A549 (cell line): ENCODE measurements at regions not wholly inside any gene's neighbourhood (a gene's known extent, or its start where the extent isn't known, plus 50 kb on each side); places are given as distances from the start of the nearest gene placed in this dataset.

ENCODE experiments used
- CBX8 ChIP-seq: fragments of 200-600 bp; sonication (generic); IDR thresholded peaks from 2 replicates; pipeline ENCODE4 v1.6.1; 2016
- CEBPB ChIP-seq, 2 experiments: fragments of >200 bp in 1 of 2; sonication (Bioruptor Twin) in 1 of 2; formaldehyde crosslinking in 1 of 2; IDR thresholded peaks; 2 replicates each; pipeline ENCODE4 v1.6.1; 2012 to 2016
- GATA3 ChIP-seq: IDR thresholded peaks from 2 replicates; pipeline ENCODE4 v1.6.1; 2012; ENCODE audit warnings: borderline replicate concordance
- HDAC2 ChIP-seq: fragments of 200-600 bp; sonication (generic); IDR thresholded peaks from 2 replicates; pipeline ENCODE4 v1.6.1; 2016
- JUN ChIP-seq, 2 experiments: fragments of >200 bp; sonication (Bioruptor Twin); formaldehyde crosslinking; IDR thresholded peaks; 2 replicates in 1 of 2; 3 replicates in 1 of 2; pipeline ENCODE4 v1.6.1; 2016 to 2017
- NFE2L2 ChIP-seq: fragments of 150-350 bp; conservative IDR thresholded peaks from 2 replicates; pipeline ENCODE4 v1.6.1; 2014; ENCODE audit warnings: low read length
- POLR2A ChIP-seq: IDR thresholded peaks from 2 replicates; pipeline ENCODE4 v1.6.1; 2012; ENCODE audit warnings: mild to moderate bottlenecking, low read length
- POLR2AphosphoS2 ChIP-seq: conservative IDR thresholded peaks from 2 replicates; pipeline ENCODE4 v1.6.1; 2012; ENCODE audit warnings: low read length, improper control_type of control experiment, inconsistent platforms
- RAD21 ChIP-seq, 2 experiments: fragments of >200 bp in 1 of 2; sonication (Bioruptor Twin) in 1 of 2; formaldehyde crosslinking in 1 of 2; IDR thresholded peaks in 1 of 2; conservative IDR thresholded peaks in 1 of 2; 2 replicates in 1 of 2; 3 replicates in 1 of 2; pipeline ENCODE4 v1.6.1; 2012 to 2018; ENCODE audit warnings: inconsistent platforms in 1 of 2
- RFX5 ChIP-seq: fragments of 450-650 bp; IDR thresholded peaks from 2 replicates; pipeline ENCODE4 v1.7.1; 2014; ENCODE audit warnings: antibody characterized with exemption, mild to moderate bottlenecking, moderate library complexity
- SREBF2 ChIP-seq: fragments of 450-650 bp; IDR thresholded peaks from 2 replicates; pipeline ENCODE4 v1.6.1; 2014; ENCODE audit warnings: mild to moderate bottlenecking, moderate library complexity
- TF ChIP-seq, protein P1 (sequence below): fragments of >200 bp; sonication (Bioruptor Twin); formaldehyde crosslinking; IDR thresholded peaks from 3 replicates; pipeline ENCODE4 v1.5.1; 2016
- TF ChIP-seq, protein P2 (sequence below): fragments of 200-600 bp; sonication (generic); IDR thresholded peaks from 2 replicates; pipeline ENCODE4 v1.6.1; 2016; ENCODE audit warnings: antibody characterized with exemption, mild to moderate bottlenecking, moderate library complexity

DNA sequence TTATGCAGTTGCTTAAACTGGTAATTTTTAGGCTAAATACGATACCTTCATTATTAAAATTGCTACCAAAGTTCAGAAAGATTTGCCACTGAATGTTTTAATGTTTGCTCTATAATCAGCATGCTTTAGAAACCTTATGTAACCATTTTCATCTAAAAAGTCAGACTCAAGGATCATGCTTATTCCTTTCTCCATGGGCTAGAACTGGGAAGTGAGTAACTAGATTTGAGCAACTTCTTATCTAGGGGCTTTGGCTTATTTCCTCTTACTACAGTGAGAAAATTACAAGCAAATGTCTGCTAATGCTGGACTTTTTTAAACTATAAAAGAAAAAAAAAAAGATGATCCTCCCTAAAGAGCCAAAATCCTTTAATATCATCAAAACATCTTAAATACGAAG, 215.9 kb downstream of the CRPPA start:
- TF ChIP-seq, protein P1, sequence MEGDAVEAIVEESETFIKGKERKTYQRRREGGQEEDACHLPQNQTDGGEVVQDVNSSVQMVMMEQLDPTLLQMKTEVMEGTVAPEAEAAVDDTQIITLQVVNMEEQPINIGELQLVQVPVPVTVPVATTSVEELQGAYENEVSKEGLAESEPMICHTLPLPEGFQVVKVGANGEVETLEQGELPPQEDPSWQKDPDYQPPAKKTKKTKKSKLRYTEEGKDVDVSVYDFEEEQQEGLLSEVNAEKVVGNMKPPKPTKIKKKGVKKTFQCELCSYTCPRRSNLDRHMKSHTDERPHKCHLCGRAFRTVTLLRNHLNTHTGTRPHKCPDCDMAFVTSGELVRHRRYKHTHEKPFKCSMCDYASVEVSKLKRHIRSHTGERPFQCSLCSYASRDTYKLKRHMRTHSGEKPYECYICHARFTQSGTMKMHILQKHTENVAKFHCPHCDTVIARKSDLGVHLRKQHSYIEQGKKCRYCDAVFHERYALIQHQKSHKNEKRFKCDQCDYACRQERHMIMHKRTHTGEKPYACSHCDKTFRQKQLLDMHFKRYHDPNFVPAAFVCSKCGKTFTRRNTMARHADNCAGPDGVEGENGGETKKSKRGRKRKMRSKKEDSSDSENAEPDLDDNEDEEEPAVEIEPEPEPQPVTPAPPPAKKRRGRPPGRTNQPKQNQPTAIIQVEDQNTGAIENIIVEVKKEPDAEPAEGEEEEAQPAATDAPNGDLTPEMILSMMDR, result no peak
- TF ChIP-seq NFE2L2, result no peak
- TF ChIP-seq, protein P2, sequence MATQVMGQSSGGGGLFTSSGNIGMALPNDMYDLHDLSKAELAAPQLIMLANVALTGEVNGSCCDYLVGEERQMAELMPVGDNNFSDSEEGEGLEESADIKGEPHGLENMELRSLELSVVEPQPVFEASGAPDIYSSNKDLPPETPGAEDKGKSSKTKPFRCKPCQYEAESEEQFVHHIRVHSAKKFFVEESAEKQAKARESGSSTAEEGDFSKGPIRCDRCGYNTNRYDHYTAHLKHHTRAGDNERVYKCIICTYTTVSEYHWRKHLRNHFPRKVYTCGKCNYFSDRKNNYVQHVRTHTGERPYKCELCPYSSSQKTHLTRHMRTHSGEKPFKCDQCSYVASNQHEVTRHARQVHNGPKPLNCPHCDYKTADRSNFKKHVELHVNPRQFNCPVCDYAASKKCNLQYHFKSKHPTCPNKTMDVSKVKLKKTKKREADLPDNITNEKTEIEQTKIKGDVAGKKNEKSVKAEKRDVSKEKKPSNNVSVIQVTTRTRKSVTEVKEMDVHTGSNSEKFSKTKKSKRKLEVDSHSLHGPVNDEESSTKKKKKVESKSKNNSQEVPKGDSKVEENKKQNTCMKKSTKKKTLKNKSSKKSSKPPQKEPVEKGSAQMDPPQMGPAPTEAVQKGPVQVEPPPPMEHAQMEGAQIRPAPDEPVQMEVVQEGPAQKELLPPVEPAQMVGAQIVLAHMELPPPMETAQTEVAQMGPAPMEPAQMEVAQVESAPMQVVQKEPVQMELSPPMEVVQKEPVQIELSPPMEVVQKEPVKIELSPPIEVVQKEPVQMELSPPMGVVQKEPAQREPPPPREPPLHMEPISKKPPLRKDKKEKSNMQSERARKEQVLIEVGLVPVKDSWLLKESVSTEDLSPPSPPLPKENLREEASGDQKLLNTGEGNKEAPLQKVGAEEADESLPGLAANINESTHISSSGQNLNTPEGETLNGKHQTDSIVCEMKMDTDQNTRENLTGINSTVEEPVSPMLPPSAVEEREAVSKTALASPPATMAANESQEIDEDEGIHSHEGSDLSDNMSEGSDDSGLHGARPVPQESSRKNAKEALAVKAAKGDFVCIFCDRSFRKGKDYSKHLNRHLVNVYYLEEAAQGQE, result no peak
- no peak for TF ChIP-seq RFX5
- TF ChIP-seq GATA3, result no peak
- no peak for TF ChIP-seq POLR2A
- TF ChIP-seq CEBPB (IDR thresholded peaks at IDR 0.05), result no peak
- TF ChIP-seq POLR2AphosphoS2, result no peak
- TF ChIP-seq CBX8, result no peak
- no peak for TF ChIP-seq RAD21 (conservative IDR thresholded peaks at IDR 0.05 in 1 of 2, IDR thresholded peaks at IDR 0.05 in 1 of 2)
- TF ChIP-seq HDAC2, result no peak
- TF ChIP-seq JUN (IDR thresholded peaks at IDR 0.05), result no peak
- no peak for TF ChIP-seq SREBF2
